Heart right ventricle (tissue), 16 donors: ENCODE measurements at regions not wholly inside any gene's neighbourhood (a gene's known extent, or its start where the extent isn't known, plus 50 kb on each side); places are given as distances from the start of the nearest gene placed in this dataset.
"Not testable (repeated sequence)": the region's sequence is repeated elsewhere in the genome, so short reads cannot be mapped to it uniquely, and the experiment has no call there.

Source experiments
- ATAC-seq, 8 donors: fragments of 200-7000 bp; cut with Tn5 transposase; one replicate each; pipeline ENCODE4 v1.9.1; 2020; ENCODE audit warnings: mild to moderate bottlenecking in 8 of 8, moderate library complexity in 8 of 8, moderate number of reproducible peaks in 1 of 8
- DNase-seq, 2 donors: peaks; one replicate each; pipeline ENCODE4 v3.0.0-alpha.2; 2020
- H3K27ac ChIP-seq, 10 donors: fragments of 200-600 bp; sonication (generic) in 2 of 10; one replicate each; pipeline versions ENCODE4 v1.5.0 to v1.8.0; 2020 to 2022; ENCODE audit warnings: mild to moderate bottlenecking in 3 of 10
- H3K27me3 ChIP-seq, 7 donors: fragments of 200-600 bp; one replicate each; pipeline ENCODE4 v1.8.0; 2021 to 2022; ENCODE audit warnings: mild to moderate bottlenecking in 2 of 7
- H3K36me3 ChIP-seq, 9 donors: fragments of 200-600 bp; sonication (generic) in 1 of 9; one replicate each; pipeline versions ENCODE4 v1.5.0 to v1.8.0; 2020 to 2022; ENCODE audit warnings: mild to moderate bottlenecking in 2 of 9
- H3K4me1 ChIP-seq, 9 donors: fragments of 200-600 bp; sonication (generic) in 1 of 9; one replicate each; pipeline versions ENCODE4 v1.5.0 to v1.8.0; 2020 to 2022; ENCODE audit warnings: mild to moderate bottlenecking in 4 of 9
- H3K4me3 ChIP-seq, 10 donors: fragments of 200-600 bp; sonication (generic) in 2 of 10; one replicate each; pipeline versions ENCODE4 v1.5.0 to v1.8.0; 2020 to 2022; ENCODE audit warnings: mild to moderate bottlenecking in 7 of 10, moderate library complexity in 2 of 10
- H3K9me3 ChIP-seq, 11 donors: fragments of 200-600 bp in 10 of 11; sonication (generic) in 2 of 11; one replicate each; pipeline versions ENCODE4 v1.5.0 to v1.8.0; 2013 to 2022; ENCODE audit warnings: mild to moderate bottlenecking in 2 of 11, control low read depth in 1 of 11, moderate library complexity in 1 of 11
- CTCF ChIP-seq, 9 donors: fragments of 200-600 bp; sonication (generic) in 2 of 9; IDR thresholded peaks; one replicate each; pipeline versions ENCODE4 v1.5.0 to v1.8.0; 2021 to 2022; ENCODE audit warnings: antibody characterized with exemption in 9 of 9, mild to moderate bottlenecking in 5 of 9, moderate library complexity in 1 of 9
- WGBS, 2 donors: extraction: QIAGEN DNeasy Blood & Tissue Kit; methylation state at CpG; one replicate each; pipeline ENCODE4 v1.1.7; 2013; ENCODE audit warnings: inconsistent platforms in 1 of 2; 5-methylcytosine and 5-hydroxymethylcytosine counted together
- intact Hi-C, 10 donors: fragments of 100-400 bp; cut with DNase I; formaldehyde crosslinking; loops; one replicate each; pipeline versions ENCODE4 v1.11.1 to v1.14.2; 2022
- donor health status: Arrhythmogenic right ventricular cardiomyopathy.
- donor health status: ischemic (EF 13 %, LVEDD 7.1; RV severe dilation, severe dysfunction).
- donor health status: healthy with polysubstance abuse.
- donor health status: DM: no; HTN: yes; CAD: no.
- donor health status: DM: no; HTN: no; CAD: no.
- donor health status: ischemic (EF 25% LVEDD 6.9; RV normal size, moderate dysfunction).
- donor health status: ischemic (EF 25% LVEDD 5.7; RV mildly dilated, moderate dysfunction).
- donor health status: healthy.
- donor health status: DM: yes; HTN: yes; CAD: no.
- donor health status: Ischemic cardiomyopathy.
- donor health status: ischemic (EF 35%, LVEDD 5.7; RV mildly dilated, moderate dysfunction).
- donor health status: nonischemic (EF 11% LVEDD 7.7; RV severe dilation, severe dysfunction).
- donor health status: DM: yes; HTN: yes; CAD: no.
- donor health status: PGD.
- donor health status: ischemic (EF 29% LVEDD 5.4; RV normal size, mild dysfunction).
- donor health status: nonischemic (EF 23%, LVEDD 6.1; RV moderate dilation, normal function).

- ATAC-seq, result no peak
- intact Hi-C loops, result no loop called here
- DNase-seq, result no peak
Measured at GRCh38 chrX:93264261-93265002, 408.9 kb downstream of the NAP1L3 start.

GRCh38 chrX:93259029-93259428, 414.3 kb downstream of the NAP1L3 start:
- TF ChIP-seq CTCF (IDR thresholded peaks at IDR 0.05), result peak in 1 of 9 donors; percentile 24
- DNase-seq (no peak), ATAC-seq (no peak)
- WGBS, 2 donors, result 47 to 57% methylated on average over 1 of the region's 1 CpG
- intact Hi-C loops, result no loop called here
- H3K36me3 ChIP-seq, result no peaks in the 10 kb centered on the region
- H3K9me3 ChIP-seq, result no peaks in the 10 kb centered on the region
- H3K4me3 ChIP-seq, result no peak overlapping the region
- H3K27ac ChIP-seq, result no peak overlapping the region
- H3K27me3 ChIP-seq, result no peaks in the 10 kb centered on the region
- H3K4me1 ChIP-seq, result no peaks in the 10 kb centered on the region

More at GRCh38 chrX:93264261-93265002, 408.9 kb downstream of the NAP1L3 start:
- H3K36me3 ChIP-seq, result no peaks in the 10 kb centered on the region
- no peaks in the 10 kb centered on the region for H3K27me3 ChIP-seq
- no peak overlapping the region for H3K4me3 ChIP-seq
- no peak for TF ChIP-seq CTCF (IDR thresholded peaks at IDR 0.05)
- no peak overlapping the region for H3K27ac ChIP-seq
- H3K4me1 ChIP-seq, result no peaks in the 10 kb centered on the region
- H3K9me3 ChIP-seq, result peaks cover 0 to 4% (median 0%) of the 10 kb centered on the region in 11 donors
- 81 to 86% methylated on average over 5 of the region's 5 CpGs for WGBS, 2 donors

GRCh38 chrX:93242897-93243296, 430.5 kb downstream of the NAP1L3 start:
- Histone ChIP-seq H3K27me3 (no peaks in the 10 kb centered on the region), H3K9me3 (peaks cover 0 to 25% (median 0%) of the 10 kb centered on the region in 11 donors), H3K4me3 (no peak overlapping the region), H3K4me1 (no peaks in the 10 kb centered on the region), H3K36me3 (no peaks in the 10 kb centered on the region), H3K27ac (no peak overlapping the region)
- intact Hi-C loops, result no loop called here
- DNase-seq (no peak), ATAC-seq (no peak)
- WGBS, 2 donors, result 74 to 77% methylated on average over 5 of the region's 5 CpGs
- TF ChIP-seq CTCF (IDR thresholded peaks at IDR 0.05), result no peak

- DNase-seq, ATAC-seq, H3K4me1 ChIP-seq, H3K36me3 ChIP-seq, H3K27ac ChIP-seq, H3K27me3 ChIP-seq, intact Hi-C loops, H3K4me3 ChIP-seq: not testable (repeated sequence)
- peaks cover 0 to 22% (median 0%) of the 10 kb centered on the region in 11 donors for H3K9me3 ChIP-seq
- WGBS, 2 donors, result 93% methylated on average over 25 to 32 of the region's 32 CpGs
Measured at GRCh38 chrX:93235494-93236256, 437.7 kb downstream of the NAP1L3 start.
